GM10266 (cell line): ENCODE measurements at regions not wholly inside any gene's neighbourhood (a gene's known extent, or its start where the extent isn't known, plus 50 kb on each side); places are given as distances from the start of the nearest gene placed in this dataset.

Source experiments
- DNase-seq: peaks from one replicate; pipeline ENCODE4 v3.0.0; 2012; ENCODE audit errors: extremely low spot score
- TF ChIP-seq, protein P1 (sequence below): IDR thresholded peaks from 2 replicates; pipeline ENCODE4 v1.5.1; 2012; ENCODE audit warnings: mild to moderate bottlenecking, low read depth; ENCODE audit not compliant: control insufficient read depth, insufficient read depth; ENCODE audit errors: missing control alignments

DNA sequence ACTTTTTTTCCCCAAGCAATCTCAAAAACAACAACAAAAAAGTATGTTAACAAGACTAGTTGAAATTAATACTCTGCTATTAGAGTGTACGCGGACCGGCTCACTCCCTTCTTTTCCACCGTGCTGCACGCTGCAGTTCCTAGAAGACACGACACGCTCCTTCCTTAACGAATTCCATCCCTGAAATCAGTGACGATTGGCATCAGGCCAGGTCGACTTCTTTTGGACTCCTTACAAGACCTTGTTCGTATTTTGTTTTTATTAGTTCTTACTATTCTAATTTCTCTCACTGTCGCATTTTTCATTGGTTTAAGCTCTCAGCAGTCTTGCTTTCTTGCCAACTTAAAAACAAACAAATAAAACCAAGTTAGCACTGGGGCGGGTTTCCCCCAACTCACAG, 175.8 kb upstream of the PITX2 start:
- TF ChIP-seq, protein P1, sequence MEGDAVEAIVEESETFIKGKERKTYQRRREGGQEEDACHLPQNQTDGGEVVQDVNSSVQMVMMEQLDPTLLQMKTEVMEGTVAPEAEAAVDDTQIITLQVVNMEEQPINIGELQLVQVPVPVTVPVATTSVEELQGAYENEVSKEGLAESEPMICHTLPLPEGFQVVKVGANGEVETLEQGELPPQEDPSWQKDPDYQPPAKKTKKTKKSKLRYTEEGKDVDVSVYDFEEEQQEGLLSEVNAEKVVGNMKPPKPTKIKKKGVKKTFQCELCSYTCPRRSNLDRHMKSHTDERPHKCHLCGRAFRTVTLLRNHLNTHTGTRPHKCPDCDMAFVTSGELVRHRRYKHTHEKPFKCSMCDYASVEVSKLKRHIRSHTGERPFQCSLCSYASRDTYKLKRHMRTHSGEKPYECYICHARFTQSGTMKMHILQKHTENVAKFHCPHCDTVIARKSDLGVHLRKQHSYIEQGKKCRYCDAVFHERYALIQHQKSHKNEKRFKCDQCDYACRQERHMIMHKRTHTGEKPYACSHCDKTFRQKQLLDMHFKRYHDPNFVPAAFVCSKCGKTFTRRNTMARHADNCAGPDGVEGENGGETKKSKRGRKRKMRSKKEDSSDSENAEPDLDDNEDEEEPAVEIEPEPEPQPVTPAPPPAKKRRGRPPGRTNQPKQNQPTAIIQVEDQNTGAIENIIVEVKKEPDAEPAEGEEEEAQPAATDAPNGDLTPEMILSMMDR: no peak
- no peak for DNase-seq

DNA sequence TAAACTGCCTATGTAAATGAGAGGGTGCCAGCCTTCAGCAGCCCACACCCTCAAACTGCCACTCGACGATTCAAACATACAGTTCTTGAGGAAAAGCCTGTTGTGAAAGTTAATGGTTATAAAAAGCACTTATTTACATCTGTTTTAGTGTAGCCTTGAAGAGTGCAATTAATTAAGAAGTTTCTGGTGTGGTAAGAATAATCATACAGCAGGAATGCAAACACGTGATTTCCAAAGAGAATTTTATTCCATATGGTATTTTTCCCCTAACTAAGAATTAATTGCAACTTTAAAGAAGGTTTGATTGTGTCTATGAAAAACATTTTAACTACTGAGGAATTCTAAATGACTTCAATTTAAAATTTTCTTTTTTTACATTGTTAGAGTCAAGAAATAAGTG, 176.3 kb upstream of the PITX2 start:
- no peak for DNase-seq
- TF ChIP-seq, protein P1: no peak

DNA sequence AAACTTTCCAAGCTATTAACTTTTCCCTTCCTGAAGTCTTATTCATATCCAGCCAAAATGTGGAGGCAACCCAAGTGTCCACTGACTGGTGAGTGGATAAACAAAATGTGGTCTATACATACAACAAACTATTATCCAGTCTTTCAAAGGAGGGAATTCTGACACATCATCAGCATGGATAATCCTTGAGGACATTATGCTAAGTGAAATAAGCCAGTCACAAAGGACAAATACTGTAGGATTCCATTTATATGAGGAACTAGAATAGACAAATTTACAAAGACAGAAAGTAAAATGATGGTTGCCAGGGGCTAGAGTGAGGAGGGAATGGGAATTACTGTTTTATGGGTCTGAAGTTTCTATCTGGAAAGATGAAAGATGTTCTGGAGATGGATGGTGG, 178.7 kb upstream of the PITX2 start:
- no peak for DNase-seq
- TF ChIP-seq, protein P1: no peak

DNA sequence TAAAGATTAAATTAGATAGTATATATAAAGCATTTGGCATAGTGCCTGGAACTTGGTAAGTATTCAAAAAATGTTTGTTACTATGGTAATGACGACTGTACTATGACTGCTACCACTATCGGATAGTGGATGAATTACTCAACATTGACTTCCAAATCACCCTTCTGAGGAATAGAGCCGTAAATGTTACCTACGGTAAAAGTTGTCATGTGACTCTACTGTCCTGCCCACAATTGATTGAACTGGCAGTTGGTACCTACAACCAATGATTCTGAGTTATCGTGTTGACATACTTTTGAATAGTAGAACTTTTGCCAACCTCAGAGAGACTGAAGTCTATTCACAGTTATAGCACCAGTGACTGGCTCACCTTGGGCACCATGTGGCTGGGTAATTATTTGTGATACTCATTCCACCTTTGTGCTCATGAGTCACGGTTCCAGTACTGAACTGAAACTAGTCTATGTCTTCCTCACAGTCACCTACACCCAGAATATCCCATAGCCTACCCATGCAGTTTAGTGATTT, 185.5 kb upstream of the PITX2 start:
- TF ChIP-seq, protein P1: no peak
- no peak for DNase-seq

DNA sequence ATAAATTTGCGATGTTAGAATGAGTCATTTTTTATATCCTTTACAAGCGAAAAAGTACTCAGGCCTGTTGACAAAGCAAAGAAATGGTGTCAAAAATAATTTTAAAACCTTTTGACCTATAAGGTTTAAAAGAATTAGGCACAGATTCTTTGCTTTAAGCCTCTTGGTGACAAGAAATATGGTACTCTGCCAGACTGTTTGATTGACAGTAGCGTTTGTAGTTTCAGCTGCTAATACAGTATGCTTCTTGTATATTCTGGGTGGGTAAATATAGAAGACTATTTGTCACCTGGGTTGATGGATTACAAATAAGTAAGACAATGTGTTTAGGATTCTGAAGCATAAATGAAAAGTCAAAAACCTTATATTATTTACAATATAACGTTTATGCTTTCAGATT, 193.1 kb upstream of the PITX2 start:
- TF ChIP-seq, protein P1: no peak
- no peak for DNase-seq

DNA sequence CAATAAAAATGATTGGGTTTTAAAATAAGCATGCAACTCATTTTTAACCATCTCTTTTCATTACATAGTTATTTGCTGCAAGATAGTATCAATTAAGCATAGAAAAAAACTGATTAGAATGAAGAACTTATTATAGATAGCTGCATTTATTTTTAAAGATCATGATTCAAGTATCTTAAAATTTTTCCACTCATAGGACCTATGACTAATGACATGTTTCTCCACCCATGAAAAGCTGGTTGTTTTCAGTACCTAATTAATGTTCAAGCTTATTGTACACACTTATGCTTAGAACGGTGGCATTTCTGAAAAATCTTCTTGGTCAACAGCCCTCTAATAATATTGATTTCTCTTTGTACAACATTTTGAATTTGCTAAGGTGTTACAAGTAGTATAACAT, 193.5 kb upstream of the PITX2 start:
- TF ChIP-seq, protein P1: no peak
- DNase-seq: no peak

DNA sequence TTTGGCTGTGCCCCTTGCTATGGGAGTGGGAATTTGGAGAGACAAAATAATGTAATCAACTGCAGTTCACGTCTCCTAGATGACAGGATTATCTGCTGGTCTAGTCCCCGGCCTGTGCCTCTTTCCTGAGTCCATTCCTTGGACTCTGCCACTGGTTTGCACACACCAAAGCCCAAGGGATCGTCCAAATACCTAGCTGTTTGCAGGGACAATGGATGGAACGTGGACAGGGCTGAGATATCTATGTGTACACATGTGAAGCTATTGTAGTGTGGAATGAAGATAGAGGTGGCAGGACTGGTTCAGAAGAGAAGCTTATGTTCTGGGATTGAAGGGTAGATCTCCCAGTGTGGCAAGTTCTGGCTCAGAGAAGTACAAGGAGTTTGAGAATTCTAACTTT, 198.3 kb upstream of the PITX2 start:
- DNase-seq: no peak
- TF ChIP-seq, protein P1: no peak

DNA sequence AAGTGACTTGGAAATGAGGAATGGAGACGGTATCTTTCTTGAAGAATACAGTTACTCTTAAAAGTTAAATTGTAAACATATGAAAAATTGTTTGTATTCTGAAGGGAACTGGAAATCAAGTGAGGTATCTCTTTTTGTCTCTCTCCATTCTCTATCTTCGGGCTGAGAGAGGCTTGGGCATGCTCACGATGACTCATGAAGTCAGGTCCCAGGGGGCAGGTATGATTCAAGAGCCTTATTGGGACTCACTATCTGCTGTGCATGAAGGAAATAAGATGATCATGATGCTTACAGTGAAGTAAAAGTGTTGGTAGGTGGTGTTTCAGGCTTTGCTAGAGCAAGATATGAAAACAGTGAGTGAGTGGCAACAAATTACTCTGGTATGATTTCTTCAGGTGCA, 200.4 kb upstream of the PITX2 start:
- no peak for DNase-seq
- TF ChIP-seq, protein P1: no peak
